GM04504 (cell line): ENCODE measurements at regions not wholly inside any gene's neighbourhood (a gene's known extent, or its start where the extent isn't known, plus 50 kb on each side); places are given as distances from the start of the nearest gene placed in this dataset.
A peak's percentile ranks its signal among the peaks of the same experiment; 100 is the strongest.

Experiments
- DNase-seq: peaks from one replicate; pipeline ENCODE4 v3.0.0-alpha.2; 2012; ENCODE audit warnings: low read depth

DNA sequence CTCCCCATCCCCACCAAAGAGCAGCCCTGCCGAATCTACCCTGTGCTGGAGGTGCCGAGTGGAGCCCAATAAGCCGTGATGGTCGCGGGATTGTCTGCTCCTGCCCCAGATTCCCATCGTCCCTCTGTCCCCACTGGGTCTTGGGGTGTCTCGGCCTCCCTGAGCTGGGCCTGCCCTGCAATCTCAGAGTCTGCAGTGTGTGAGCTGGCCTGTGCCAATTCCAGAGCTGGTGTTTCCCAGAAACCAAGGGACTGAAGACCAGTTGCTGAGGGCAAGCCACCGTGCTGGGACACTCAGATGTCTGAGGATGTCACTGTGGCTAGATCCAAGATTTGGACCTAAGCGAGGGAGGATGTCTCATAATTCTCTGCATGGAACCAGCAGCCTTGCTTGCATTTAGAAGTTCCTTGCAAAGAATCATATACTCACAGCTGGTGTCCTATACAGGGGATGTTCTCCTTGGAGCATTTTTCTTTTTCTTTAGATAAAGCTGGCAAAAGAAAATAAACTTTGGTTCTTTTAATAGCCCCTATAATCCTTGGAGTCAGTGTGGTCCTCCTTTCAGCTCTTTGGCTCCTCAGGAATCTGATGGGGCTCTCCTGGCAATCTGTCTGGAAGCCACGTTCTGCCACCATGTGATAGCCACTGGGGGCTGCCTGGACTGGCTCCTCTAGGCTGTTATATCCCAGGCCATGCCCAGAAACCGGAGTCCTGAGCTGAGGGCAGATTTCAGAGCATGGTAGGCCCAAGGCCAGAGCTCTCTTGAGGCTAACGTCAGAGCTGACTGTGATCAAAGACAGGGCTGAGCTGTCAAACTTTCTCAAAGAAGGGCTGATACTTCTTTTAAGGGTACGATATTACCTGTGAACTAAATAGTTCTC is 140.1 kb upstream of the HAAO start:
- no peak for DNase-seq

DNA sequence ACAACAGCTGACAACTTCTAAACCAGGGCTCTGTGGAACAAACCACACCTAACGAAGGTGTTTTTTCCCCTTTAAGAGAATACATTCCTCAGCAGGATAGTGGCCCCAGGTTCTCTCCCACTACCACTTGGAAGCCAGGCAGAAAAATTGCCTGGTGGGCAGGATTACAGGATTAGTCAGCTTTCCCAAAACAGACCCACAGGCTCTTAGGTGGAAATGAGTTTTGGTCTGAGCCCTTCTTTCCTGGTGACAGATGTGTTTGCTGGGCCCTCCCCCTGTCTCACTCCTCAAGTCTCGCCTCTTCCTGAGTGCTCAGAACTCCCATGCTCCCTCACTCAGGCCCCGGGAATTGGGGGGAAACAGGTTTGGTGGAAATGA is 139.4 kb upstream of the HAAO start:
- DNase-seq = no peak

GRCh38 chr2:42931146-42931817 is 138.9 kb upstream of the HAAO start:
- DNase-seq = no peak

GRCh38 chr2:42930025-42930581 is 137.7 kb upstream of the HAAO start:
- DNase-seq = no peak

- DNase-seq = no peak
Measured at GRCh38 chr2:42929546-42930024, 137.2 kb upstream of the HAAO start.

DNA sequence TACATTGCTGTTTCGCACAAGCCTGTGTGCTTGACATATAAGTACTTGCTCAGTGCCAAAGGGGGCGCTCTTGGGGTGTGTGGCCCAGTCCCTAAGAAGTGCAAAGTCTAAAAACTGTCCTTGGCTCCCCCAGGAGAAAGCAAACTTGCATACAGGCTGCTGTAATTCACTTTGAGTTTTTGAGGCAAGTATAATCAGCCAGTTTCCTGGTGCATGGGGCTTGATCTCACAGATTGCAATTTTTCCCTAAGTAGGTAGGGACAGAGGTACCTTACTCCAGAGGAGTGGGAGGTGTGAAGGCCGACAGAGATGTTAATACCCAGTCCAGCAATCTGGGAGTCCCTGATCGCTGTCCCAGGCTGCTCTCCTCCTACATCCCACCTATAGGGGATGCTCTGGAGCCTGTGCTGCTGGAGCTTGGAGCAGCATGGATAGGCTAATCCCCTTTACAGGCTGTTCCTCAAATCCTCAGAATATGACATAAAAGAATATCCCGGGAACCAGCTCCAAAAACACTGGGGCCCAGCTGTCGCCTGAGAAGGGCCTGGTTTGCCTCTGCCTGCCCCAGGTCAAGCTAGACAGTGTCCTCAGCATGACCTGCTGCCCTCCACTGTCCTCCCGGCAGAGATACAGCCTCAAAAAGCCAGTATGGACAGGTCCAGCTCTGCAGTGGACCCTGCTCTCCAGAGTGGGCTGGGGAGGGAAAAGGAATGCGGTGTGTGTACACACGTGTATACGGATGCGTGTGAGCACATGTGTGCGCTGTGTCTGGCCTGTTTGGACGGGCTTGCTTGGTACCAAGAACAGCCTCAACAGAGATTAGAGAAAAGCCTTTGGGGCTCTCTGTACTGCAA is 136.5 kb upstream of the HAAO start:
- no peak for DNase-seq

DNA sequence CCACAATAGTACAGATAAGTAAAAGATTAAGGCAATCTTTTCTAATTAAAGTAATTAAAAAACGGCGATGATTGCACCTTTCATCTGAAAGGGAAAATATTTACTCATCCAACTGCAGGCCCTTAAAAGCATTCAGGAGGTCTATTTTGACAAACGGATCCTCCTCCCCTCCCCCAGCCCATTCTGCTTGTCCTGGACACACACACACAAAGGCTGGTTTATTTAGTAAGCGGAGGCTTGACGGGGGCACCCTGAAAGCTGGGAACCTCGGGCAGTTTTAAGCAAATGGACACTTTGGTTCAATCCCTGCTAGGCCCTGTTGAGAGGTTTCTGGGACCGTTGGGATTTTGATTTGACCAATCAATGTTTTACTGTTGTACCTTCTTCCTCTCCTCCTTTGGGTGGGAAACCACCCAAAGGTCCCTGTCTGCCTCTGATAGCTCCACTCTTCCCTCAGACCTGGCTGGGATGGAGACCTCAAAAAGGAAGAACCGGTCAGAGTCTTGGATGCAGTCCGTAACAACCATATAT is 135.8 kb upstream of the HAAO start:
- no peak for DNase-seq

- DNase-seq = no peak
Measured at GRCh38 chr2:42927334-42928160, 135.2 kb upstream of the HAAO start.

DNA sequence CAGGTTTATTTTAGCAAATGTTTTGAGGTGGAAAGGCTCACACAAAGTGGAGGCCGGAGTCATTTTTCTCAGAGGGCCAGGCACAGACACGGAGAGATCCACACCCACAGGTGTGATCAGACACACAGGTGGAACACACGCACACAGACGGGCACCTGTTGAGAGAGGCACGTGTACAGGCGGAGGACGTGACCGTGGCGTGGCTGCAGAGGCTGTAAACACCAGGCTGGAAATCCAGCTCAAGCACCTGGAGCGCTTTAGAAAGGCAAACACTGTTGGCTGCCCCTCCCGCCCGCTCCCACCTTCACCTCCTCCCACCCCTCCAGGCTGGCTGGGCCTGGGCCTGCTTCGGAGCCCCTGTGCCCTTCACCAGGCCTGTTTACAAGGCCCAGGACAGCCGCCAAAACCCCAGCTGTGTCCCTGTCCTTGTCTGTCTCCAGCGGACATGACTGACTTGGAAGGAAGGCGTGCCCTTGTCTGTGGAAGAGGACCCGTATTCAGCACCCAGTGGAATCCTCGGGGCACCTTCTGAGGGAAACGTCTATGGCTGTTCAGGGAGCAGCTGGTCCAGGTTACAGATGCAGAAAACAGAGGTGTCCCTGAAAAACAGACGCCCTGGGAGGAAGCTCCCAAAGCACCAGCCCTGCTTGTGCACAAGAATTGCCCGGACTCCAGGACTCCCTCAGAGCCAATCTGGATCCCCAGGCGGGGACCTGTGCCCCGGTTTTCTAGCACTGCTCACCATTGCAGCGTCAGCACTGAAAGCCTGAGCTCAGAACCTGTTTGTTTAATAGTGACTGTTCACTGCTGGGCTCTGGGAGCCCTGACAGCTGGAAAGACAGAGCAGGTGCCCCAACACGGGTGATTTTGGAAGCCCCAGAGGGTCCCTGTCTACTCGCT is 134.3 kb upstream of the HAAO start:
- DNase-seq = no peak

GRCh38 chr2:42925742-42926433 is 133.5 kb upstream of the HAAO start:
- no peak for DNase-seq

DNA sequence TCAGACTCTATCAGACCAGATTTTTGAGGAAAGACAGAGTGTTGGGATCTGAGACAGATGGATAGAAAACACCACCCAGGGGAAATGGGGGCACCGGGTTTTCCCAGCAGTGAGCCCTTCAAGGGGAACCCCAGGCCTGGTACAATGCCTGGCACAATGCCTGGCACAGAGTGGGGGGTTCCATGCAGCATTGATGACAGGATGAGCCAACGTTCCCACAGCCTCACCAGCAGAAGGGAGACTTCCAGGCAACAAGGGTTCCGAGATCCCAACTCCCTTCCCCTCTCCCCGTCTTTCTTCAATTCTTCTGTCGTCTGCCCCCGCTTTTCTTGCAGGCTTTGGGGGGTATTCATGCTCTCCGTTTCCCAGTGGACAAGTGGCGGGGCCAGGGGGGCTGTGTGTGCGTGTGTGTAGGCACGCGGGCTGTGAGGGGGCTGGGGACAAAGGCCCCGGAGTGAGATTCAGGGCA is 132.1 kb upstream of the HAAO start:
- no peak for DNase-seq

- no peak for DNase-seq
Measured at GRCh38 chr2:42923580-42924417, 131.4 kb upstream of the HAAO start.

DNA sequence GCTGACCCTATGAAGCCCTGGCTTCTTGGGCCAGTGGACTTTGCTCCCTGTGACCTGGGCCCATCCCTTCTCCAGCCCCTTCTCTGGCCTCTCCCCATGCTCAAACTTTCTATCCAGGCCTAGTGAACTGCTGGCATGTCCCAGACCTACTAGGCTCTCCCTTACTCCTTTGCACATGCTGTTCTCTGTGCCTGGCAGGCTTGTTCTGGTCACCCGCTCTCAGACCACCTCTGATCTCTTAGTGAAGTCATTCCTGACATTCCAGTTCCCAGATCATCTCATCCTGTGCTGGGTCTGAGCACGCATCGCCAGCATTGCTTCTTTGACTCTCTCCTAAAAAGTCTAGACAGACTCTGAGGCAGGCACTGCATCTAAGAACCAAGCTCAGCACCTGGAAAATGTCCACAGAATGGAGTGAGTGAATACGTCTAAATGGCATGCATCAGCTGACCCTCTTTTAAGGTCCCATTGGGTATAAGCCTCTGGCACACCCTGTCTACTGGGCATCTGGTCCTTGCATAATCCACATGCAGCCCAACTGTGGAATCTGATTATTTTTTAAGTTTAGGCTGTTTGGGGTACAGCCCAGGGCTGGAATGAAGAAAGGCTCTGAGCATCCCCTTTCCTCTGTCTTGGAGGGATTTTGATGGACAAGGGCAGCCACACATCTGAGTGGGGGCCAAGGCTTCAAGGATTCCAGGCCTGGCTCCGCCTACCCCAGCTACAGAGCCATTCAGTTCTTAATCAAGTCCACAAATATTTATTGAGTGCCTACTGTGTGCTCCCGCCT is 130.6 kb upstream of the HAAO start:
- DNase-seq = peak; percentile 93

DNA sequence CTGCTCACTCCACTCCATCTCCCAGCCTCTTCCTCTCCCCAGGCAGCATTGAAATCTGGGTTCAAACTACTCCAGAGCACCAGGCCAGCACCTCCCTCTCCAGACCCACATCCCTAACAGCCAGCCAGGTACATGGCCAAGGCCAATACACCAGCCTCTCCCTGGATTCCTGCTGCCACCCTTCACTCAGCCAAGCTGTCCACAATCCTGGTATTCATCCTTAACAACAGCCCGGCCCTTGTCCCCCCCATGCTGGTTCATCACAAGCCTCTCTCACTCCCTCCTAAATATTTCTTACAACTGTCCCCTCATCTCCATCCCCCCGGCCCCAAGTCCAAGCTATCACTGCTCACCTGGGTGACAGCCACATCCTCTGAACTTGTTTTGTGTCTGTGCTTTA is 129.9 kb upstream of the HAAO start:
- DNase-seq = no peak

DNA sequence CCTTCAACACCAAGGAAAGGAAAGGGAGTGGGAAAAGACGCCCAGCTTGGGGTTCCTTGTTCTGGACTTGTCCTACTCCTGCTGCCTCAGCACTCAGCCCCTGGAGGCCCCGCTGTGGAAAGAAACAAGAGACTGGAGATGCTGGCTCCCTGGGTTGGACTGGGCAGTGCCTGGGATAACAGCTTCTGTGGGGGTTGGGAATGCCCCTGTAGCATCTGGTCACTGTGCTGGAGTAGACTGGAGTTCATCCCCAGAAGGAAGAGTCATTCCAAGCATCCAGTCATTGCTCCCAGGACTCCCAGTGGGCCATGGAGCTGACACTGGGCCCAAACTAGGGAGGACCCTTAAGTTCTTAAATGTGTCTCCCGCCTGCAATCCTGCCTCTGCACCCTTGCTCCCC is 129.3 kb upstream of the HAAO start:
- DNase-seq = no peak

GRCh38 chr2:42921147-42921520 is 128.8 kb upstream of the HAAO start:
- DNase-seq = no peak

DNA sequence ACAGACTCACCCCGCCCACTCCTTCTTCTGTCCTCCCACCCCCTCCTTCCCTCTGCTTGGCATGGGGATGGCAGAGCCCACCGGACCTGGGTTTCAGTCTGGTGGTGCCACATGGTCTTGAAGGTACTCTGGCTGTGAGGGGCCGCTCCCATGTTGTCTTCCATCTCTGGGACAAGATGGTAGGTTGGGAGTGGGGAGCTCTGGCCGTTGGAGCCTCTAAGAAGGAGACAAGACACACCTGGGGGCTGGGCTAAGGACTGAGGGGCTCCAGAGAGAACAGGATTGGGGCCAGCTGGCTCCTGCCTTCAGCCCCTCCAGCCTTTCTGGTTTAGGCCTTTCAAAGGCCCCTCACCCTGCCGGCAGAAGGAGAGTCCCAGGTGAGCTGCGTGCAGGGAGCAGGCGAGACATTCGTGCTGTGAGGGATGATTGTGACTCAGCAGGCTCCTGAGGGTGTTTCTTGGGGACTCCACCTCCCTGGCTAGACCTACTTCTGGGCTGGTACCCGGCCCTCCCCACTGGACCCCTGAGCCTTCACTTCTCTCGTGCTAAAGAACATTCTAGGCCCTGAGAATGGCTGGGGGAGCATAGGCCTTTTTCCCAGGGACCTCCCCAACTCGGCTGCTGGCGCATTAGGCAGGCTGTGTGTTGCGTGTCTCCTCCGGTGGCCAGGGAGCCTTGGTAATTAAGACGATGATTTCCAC is 128.2 kb upstream of the HAAO start:
- no peak for DNase-seq
